K562 (cell line): ENCODE measurements at regions not wholly inside any gene's neighbourhood (a gene's known extent, or its start where the extent isn't known, plus 50 kb on each side); places are given as distances from the start of the nearest gene placed in this dataset.

Experiments used
- ATAC-seq: fragments of 200-7000 bp; cut with Tn5 transposase; 3 replicates; pipeline ENCODE4 v1.9.1; 2020; ENCODE audit warnings: moderate library complexity
- BruUV-seq: library from RNA; stranded (reverse); fragments of 400-500 nt; replicated peaks from 2 replicates; lab custom pipeline; 2021; lab: Mats Ljungman, UMichigan
- CTCF ChIA-PET: fragments of 300-600 bp; formaldehyde crosslinking; extraction: SDS; loops from one replicate; lab custom pipeline; 2021; ENCODE audit warnings: low intra/inter-chr PET ratio; lab: Yijun Ruan, JAX
- POLR2A ChIA-PET: fragments of 300-600, 350-650 bp; sonication (Branson Sonifier 250); formaldehyde crosslinking; extraction: SDS; loops from one replicate; lab custom pipeline; 2021; ENCODE audit warnings: antibody characterized with exemption, inconsistent platforms; lab: Yijun Ruan, JAX
- DNase-seq, 4 experiments: peaks; one replicate each; pipeline versions ENCODE4 v3.0.0 to v3.0.0-alpha.2; 2011 to 2018; ENCODE audit warnings: low spot score in 3 of 4, mixed read lengths in 3 of 4; ENCODE audit errors: extremely low read depth in 1 of 4
- FAIRE-seq: peaks from 2 replicates; lab custom pipeline; 2011; peaks lifted over from hg19 to GRCh38; lab: Jason Lieb, UNC
- H2AFZ ChIP-seq: 2 replicates; pipeline ENCODE4 v1.6.0; 2011; ENCODE audit warnings: low read depth, low read length, control low read depth, inconsistent platforms
- H3K27ac ChIP-seq: fragments of 200-600 bp; 3 replicates; pipeline ENCODE4 v1.8.0; 2011; ENCODE audit warnings: low read depth, mild to moderate bottlenecking, control low read depth, inconsistent platforms, low read length, moderate library complexity, mixed read lengths; ENCODE audit errors: extremely low read depth
- H3K27me3 ChIP-seq, 2 experiments: fragments of 300-600 bp in 1 of 2; 2 replicates in 1 of 2; 3 replicates in 1 of 2; pipeline versions ENCODE4 v1.6.0 to v1.8.0; 2011; ENCODE audit warnings: inconsistent platforms in 2 of 2, low read length in 2 of 2, mild to moderate bottlenecking in 1 of 2, mixed read lengths in 1 of 2, moderate library complexity in 1 of 2; ENCODE audit not compliant: control insufficient read depth in 2 of 2, insufficient read depth in 2 of 2
- H3K36me3 ChIP-seq: fragments of 300-600 bp; 3 replicates; pipeline ENCODE4 v1.8.0; 2011; ENCODE audit warnings: mild to moderate bottlenecking, low read length, inconsistent platforms; ENCODE audit not compliant: control insufficient read depth, insufficient read depth
- H3K4me1 ChIP-seq, 2 experiments: fragments of 200-600 bp in 1 of 2; replicated peaks in 1 of 2; 2 replicates in 1 of 2; 3 replicates in 1 of 2; pipeline versions ENCODE4 v1.5.1 to v1.8.0; 2011; ENCODE audit warnings: inconsistent platforms in 2 of 2, low read length in 2 of 2, mild to moderate bottlenecking in 1 of 2, mixed read lengths in 1 of 2, moderate library complexity in 1 of 2; ENCODE audit not compliant: control insufficient read depth in 2 of 2, insufficient read depth in 2 of 2
- H3K4me2 ChIP-seq: 2 replicates; pipeline ENCODE4 v1.6.1; 2011; ENCODE audit warnings: low read length, control low read depth, inconsistent platforms, mixed read lengths; ENCODE audit not compliant: insufficient read depth
- H3K4me3 ChIP-seq: fragments of 200-600 bp; sonication (generic), shearing (Covaris generic); 2 replicates; pipeline ENCODE4 v1.5.1; 2016; ENCODE audit warnings: control low read depth, inconsistent platforms
- H3K79me2 ChIP-seq: fragments of 200-600 bp; 3 replicates; pipeline ENCODE4 v1.8.0; 2011; ENCODE audit warnings: low read length, inconsistent platforms; ENCODE audit not compliant: control insufficient read depth, insufficient read depth
- H3K9ac ChIP-seq, 2 experiments: 2 replicates each; pipeline versions ENCODE4 v1.6.0 to v1.6.1; 2011; ENCODE audit warnings: low read depth in 2 of 2, low read length in 2 of 2, control low read depth in 1 of 2, inconsistent platforms in 1 of 2, mild to moderate bottlenecking in 1 of 2, mixed read lengths in 1 of 2; ENCODE audit not compliant: insufficient read depth in 1 of 2
- H3K9me1 ChIP-seq: one replicate; pipeline ENCODE4 v1.6.0; 2011; ENCODE audit warnings: inconsistent platforms, mild to moderate bottlenecking, low read length, moderate library complexity; ENCODE audit not compliant: control insufficient read depth, insufficient read depth
- H3K9me3 ChIP-seq: replicated peaks from 2 replicates; pipeline ENCODE4 v1.5.1; 2011; ENCODE audit warnings: low read depth, low read length, inconsistent platforms; ENCODE audit not compliant: control insufficient read depth, insufficient read depth
- H4K20me1 ChIP-seq: replicated peaks from 2 replicates; pipeline ENCODE4 v1.6.1; 2011; ENCODE audit warnings: low read length, inconsistent platforms, mixed read lengths; ENCODE audit not compliant: control insufficient read depth, insufficient read depth
- ELK3 ChIP-seq: fragments of 450-650 bp; formaldehyde crosslinking; IDR thresholded peaks from 2 replicates; pipeline ENCODE4 v1.4.0; 2020; ENCODE audit warnings: mild to moderate bottlenecking
- MAX ChIP-seq: sonication (generic); formaldehyde crosslinking; IDR thresholded peaks from 2 replicates; pipeline ENCODE4 v1.9.0; 2022; ENCODE audit warnings: mild to moderate bottlenecking, missing genetic modification reagents
- MTA1 ChIP-seq: fragments of 450-650 bp; IDR thresholded peaks from 2 replicates; pipeline ENCODE4 v1.6.1; 2017; ENCODE audit warnings: borderline replicate concordance
- RHOXF2B ChIP-seq: fragments of 250-450 bp; sonication (Bioruptor Pico); conservative IDR thresholded peaks from 2 replicates; pipeline ENCODE4 v1.5.1; 2021
- SIN3A ChIP-seq, 2 experiments: fragments of 150-350 bp in 1 of 2; IDR thresholded peaks; 2 replicates each; pipeline ENCODE4 v1.6.1; 2011 to 2016; ENCODE audit warnings: borderline replicate concordance in 2 of 2, low read depth in 2 of 2, low read length in 2 of 2, mild to moderate bottlenecking in 2 of 2, moderate library complexity in 2 of 2; ENCODE audit not compliant: control insufficient read depth in 1 of 2
- THRAP3 ChIP-seq: fragments of 450-650 bp; IDR thresholded peaks from 2 replicates; pipeline ENCODE4 v1.6.1; 2016; ENCODE audit warnings: mild to moderate bottlenecking, inconsistent platforms, borderline replicate concordance
- WHSC1 ChIP-seq: IDR thresholded peaks from one replicate; pipeline ENCODE4 v1.6.1; 2012; ENCODE audit warnings: low read length, control low read depth, inconsistent platforms
- ZBTB17 ChIP-seq: fragments of 450-650 bp; formaldehyde crosslinking; IDR thresholded peaks from 2 replicates; pipeline ENCODE4 v1.4.0; 2020; ENCODE audit warnings: mild to moderate bottlenecking
- WGBS: fragments of 100-300 bp; shearing (Covaris generic); methylation state at CpG from one replicate; pipeline ENCODE4 v1.1.6; 2016; ENCODE audit warnings: low coverage, mixed read lengths; ENCODE audit not compliant: insufficient coverage; ENCODE audit errors: missing lambda C conversion rate; 5-methylcytosine and 5-hydroxymethylcytosine counted together
- in situ Hi-C: fragments of 300-500 bp; cut with MboI; formaldehyde crosslinking; loops from 4 replicates; pipeline ENCODE4 v1.15.0; 2018; ENCODE audit warnings: inconsistent platforms, mixed read lengths
- intact Hi-C: fragments of 100-400 bp; cut with micrococcal nuclease; formaldehyde crosslinking; loops from 2 replicates; pipeline ENCODE4 v1.14.2; 2022
- TF ChIP-seq, protein P1 (sequence below): sonication (generic); formaldehyde crosslinking; IDR thresholded peaks from 2 replicates; pipeline ENCODE4 v1.8.1; 2023; ENCODE audit warnings: mild to moderate bottlenecking, missing genetic modification reagents
- TF ChIP-seq, protein P2 (sequence below): IDR thresholded peaks from 2 replicates; pipeline ENCODE4 v1.6.1; 2011; ENCODE audit not compliant: insufficient read length; ENCODE audit errors: extremely low read depth
- TF ChIP-seq, protein P3 (sequence below): fragments of 250-450 bp; sonication (Bioruptor Pico); IDR thresholded peaks from 2 replicates; pipeline ENCODE4 v1.5.0; 2021; ENCODE audit warnings: mild to moderate bottlenecking, borderline replicate concordance
- TF ChIP-seq, protein P4 (sequence below): sonication (generic); formaldehyde crosslinking; IDR thresholded peaks from 2 replicates; pipeline ENCODE4 v1.8.1; 2023; ENCODE audit warnings: mild to moderate bottlenecking, missing genetic modification reagents

GRCh38 chr11:112470355-112470754 lies 209.7 kb upstream of the PLET1 start:
- no peaks in the 10 kb centered on the region for H3K4me1 ChIP-seq
- CTCF ChIA-PET, result no interaction called here
- no peaks in the 10 kb centered on the region for H3K36me3 ChIP-seq
- H4K20me1 ChIP-seq, result no peaks in the 10 kb centered on the region; the same call in 1 of the 2 replicates
- no TSS peak for BruUV-seq
- POLR2A ChIA-PET, result interaction anchor here (0.5 kb wide), 1 partner anchor 883 kb away, joined by 3 read pairs; no protein-coding TSS in a partner anchor
- 0% methylated on average over 4 of the region's 4 CpGs for WGBS
- ATAC-seq (no peak), DNase-seq (no peak), FAIRE-seq (no peak)
- H3K9me3 ChIP-seq, result no peaks in the 10 kb centered on the region
- no peaks in the 10 kb centered on the region for H3K9me1 ChIP-seq
- H3K4me2 ChIP-seq, result no peak overlapping the region
- H2AFZ ChIP-seq, result no peak overlapping the region
- H3K9ac ChIP-seq, result no peak overlapping the region
- in situ Hi-C loops, result no loop called here
- no peak overlapping the region for H3K4me3 ChIP-seq
- no peak overlapping the region for H3K27ac ChIP-seq
- intact Hi-C loops, result no loop called here
- no peaks in the 10 kb centered on the region for H3K79me2 ChIP-seq
- H3K27me3 ChIP-seq, result peaks cover 10 to 43% of the 10 kb centered on the region in 2 experiments; a peak in 4 of 5 replicates
- TF ChIP-seq ELK3 (CRISPR knock-in tag) (no peak), MAX (no peak), WHSC1 (no peak), THRAP3 (no peak), SIN3A (IDR thresholded peaks at IDR 0.05; ENCODE audit: borderline replicate concordance in 2 of 2, control insufficient read depth in 1 of 2, low read depth in 2 of 2, low read length in 2 of 2) (no peak), ZBTB17 (CRISPR knock-in tag) (no peak), RHOXF2B (CRISPR knock-in tag) (no peak), MTA1 (no peak)
- TF ChIP-seq, protein P1, sequence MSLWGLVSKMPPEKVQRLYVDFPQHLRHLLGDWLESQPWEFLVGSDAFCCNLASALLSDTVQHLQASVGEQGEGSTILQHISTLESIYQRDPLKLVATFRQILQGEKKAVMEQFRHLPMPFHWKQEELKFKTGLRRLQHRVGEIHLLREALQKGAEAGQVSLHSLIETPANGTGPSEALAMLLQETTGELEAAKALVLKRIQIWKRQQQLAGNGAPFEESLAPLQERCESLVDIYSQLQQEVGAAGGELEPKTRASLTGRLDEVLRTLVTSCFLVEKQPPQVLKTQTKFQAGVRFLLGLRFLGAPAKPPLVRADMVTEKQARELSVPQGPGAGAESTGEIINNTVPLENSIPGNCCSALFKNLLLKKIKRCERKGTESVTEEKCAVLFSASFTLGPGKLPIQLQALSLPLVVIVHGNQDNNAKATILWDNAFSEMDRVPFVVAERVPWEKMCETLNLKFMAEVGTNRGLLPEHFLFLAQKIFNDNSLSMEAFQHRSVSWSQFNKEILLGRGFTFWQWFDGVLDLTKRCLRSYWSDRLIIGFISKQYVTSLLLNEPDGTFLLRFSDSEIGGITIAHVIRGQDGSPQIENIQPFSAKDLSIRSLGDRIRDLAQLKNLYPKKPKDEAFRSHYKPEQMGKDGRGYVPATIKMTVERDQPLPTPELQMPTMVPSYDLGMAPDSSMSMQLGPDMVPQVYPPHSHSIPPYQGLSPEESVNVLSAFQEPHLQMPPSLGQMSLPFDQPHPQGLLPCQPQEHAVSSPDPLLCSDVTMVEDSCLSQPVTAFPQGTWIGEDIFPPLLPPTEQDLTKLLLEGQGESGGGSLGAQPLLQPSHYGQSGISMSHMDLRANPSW, result no peak
- TF ChIP-seq, protein P2, sequence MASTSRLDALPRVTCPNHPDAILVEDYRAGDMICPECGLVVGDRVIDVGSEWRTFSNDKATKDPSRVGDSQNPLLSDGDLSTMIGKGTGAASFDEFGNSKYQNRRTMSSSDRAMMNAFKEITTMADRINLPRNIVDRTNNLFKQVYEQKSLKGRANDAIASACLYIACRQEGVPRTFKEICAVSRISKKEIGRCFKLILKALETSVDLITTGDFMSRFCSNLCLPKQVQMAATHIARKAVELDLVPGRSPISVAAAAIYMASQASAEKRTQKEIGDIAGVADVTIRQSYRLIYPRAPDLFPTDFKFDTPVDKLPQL, result no peak
- TF ChIP-seq, protein P3, sequence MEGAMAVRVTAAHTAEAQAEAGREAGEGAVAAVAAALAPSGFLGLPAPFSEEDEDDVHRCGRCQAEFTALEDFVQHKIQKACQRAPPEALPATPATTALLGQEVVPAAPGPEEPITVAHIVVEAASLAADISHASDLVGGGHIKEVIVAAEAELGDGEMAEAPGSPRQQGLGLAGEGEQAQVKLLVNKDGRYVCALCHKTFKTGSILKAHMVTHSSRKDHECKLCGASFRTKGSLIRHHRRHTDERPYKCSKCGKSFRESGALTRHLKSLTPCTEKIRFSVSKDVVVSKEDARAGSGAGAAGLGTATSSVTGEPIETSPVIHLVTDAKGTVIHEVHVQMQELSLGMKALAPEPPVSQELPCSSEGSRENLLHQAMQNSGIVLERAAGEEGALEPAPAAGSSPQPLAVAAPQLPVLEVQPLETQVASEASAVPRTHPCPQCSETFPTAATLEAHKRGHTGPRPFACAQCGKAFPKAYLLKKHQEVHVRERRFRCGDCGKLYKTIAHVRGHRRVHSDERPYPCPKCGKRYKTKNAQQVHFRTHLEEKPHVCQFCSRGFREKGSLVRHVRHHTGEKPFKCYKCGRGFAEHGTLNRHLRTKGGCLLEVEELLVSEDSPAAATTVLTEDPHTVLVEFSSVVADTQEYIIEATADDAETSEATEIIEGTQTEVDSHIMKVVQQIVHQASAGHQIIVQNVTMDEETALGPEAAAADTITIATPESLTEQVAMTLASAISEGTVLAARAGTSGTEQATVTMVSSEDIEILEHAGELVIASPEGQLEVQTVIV (CRISPR knock-in tag), result no peak
- TF ChIP-seq, protein P4, sequence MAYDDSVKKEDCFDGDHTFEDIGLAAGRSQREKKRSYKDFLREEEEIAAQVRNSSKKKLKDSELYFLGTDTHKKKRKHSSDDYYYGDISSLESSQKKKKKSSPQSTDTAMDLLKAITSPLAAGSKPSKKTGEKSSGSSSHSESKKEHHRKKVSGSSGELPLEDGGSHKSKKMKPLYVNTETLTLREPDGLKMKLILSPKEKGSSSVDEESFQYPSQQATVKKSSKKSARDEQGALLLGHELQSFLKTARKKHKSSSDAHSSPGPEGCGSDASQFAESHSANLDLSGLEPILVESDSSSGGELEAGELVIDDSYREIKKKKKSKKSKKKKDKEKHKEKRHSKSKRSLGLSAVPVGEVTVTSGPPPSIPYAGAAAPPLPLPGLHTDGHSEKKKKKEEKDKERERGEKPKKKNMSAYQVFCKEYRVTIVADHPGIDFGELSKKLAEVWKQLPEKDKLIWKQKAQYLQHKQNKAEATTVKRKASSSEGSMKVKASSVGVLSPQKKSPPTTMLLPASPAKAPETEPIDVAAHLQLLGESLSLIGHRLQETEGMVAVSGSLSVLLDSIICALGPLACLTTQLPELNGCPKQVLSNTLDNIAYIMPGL (CRISPR knock-in tag), result no peak
